ENCODE measurements at regions not wholly inside any gene's neighbourhood (a gene's known extent, or its start where the extent isn't known, plus 50 kb on each side); places are given as distances from the start of the nearest gene placed in this dataset.
"Not testable (repeated sequence)": the region's sequence is repeated elsewhere in the genome, so short reads cannot be mapped to it uniquely, and the experiment has no call there.

DNA sequence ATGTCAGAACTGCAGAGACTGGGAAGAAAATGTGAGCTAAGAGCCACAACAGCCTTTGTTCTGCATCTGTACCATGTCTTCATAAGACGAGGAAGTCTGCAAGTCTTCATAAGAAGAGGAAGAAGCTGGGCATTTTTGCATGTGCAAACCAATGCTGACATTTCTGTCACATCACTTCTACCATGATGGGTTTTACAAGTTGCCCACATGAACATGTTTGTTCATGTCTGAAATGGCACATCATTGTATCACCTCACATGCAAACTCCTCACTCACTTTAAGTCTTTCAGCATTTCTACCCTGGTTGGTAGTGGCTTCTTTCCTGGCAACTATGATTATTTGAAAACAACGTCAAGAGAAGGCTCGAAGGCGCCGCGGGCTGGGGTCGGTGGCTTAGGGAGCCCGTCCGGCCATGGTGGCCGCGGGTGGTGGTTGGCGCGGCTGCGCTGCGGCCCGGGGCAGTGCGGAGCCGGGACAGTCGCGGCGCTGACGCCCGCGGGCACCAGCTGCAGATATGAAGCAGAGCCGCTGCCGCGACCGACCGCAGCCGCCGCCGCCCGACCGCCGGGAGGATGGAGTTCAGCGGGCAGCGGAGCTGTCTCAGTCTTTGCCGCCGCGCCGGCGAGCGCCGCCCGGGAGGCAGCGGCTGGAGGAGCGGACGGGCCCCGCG is 433.1 kb upstream of the WWC1 start:
- H3K36me3 Mint-ChIP-seq (ENCODE audit: low read depth); H3K4me1 Mint-ChIP-seq; DNase-seq; intact Hi-C loops (cut with DNase I, micrococcal nuclease); H3K9me3 Mint-ChIP-seq (ENCODE audit: low read depth); POLR2A ChIA-PET; H3K27ac Mint-ChIP-seq; H3K4me3 Mint-ChIP-seq; H3K27me3 Mint-ChIP-seq; ATAC-seq: not testable (repeated sequence)
- CTCF ChIA-PET, result interaction anchor here (0.5 kb wide), 1 partner anchor 218 kb away, joined by 3 read pairs; no protein-coding TSS in a partner anchor

DNA sequence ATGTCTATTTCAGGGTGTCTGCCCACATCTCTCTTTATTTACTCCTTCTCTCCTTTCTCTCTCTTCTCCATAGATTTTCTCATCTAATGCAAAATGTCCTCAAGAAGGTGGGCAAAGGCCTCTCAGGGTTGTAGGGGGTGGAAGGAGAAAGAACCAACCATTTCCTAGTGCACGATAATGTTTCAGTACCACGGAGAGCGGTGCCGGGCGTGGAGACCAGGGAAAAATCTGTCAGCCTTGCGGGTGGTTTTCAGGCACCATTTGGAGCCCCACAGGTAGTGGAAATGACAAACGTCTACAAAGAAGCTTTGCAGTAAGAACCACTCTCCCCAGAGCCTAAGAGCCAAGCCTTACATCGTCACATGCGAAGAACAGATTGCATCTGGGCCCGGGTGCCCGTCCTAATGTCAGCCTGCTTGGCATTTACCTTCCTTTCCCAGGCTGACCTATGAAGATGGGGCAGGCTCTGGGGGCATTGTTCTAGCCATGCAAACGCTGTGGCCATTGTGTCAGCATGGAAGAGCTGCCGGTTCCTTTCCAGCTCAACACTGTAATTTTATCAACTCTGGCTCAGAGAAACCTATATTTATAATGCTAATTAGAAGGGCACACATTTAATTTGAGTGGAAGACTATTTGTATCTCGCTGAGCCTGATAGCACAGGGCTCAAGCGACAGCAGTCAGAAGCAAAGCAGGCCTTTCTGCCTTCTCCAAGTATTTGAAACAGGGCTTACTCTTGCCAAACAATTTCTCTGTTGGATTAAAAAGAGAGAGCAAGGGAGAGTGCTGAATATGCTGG is 430.1 kb upstream of the WWC1 start:
- CTCF ChIA-PET, result no interaction called here
- DNase-seq (peak; percentile 7), ATAC-seq (no peak)
- Mint-ChIP-seq H3K36me3 (ENCODE audit: low read depth) (no peaks in the 10 kb centered on the region), H3K9me3 (ENCODE audit: low read depth) (no peaks in the 10 kb centered on the region), H3K27me3 (no peaks in the 10 kb centered on the region), H3K4me3 (no peak overlapping the region), H3K27ac (no peak overlapping the region), H3K4me1 (no peaks in the 10 kb centered on the region)
- POLR2A ChIA-PET, result no interaction called here
- intact Hi-C loops (cut with DNase I, micrococcal nuclease), result no loop called here

DNA sequence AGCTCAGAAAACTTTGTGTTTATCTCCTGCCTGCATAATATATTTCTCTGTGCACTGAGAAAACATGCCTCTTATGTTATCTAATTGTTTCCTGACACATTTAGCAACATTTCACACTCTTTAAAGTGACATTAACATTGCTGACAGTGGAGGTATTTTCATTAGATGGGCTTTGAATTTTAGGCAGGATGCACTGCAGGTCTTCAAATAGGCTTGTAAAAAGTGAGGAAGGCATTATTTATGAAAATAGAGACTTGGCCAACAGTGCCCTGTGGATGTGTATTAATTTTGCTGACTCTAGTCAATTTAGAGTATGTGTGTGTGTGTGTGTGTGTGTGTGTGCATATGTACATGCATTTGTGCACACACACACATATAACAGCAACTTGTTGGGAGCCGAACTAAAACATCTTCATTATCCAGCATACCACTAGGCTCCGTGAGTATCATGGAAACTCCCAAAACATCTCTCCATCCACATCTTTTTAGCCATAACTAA is 429.5 kb upstream of the WWC1 start:
- POLR2A ChIA-PET, result no interaction called here
- H3K27me3 Mint-ChIP-seq, result no peaks in the 10 kb centered on the region

DNA sequence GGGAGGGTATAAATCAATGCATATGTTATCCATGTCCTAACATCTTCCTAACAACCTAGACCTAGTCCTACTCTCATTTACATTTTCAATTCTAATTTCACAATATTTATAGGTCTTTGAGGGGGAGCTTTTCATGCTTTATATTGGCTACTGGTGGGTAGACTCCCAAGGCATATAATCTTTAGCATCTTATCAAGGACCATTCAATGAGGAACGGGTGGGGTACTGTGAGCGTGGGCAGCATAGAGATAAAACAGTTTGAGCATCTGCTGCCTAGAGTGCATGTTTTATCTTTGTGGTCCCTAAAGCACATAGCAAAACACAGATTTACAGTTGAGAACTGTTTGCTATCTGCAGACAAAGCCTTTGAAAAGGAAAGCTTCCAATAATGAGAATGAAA is 427.6 kb upstream of the WWC1 start:
- ChIA-PET POLR2A (no interaction called here), CTCF (no interaction called here)
- intact Hi-C loops (cut with DNase I, micrococcal nuclease), result no loop called here
- Mint-ChIP-seq H3K4me3 (no peak overlapping the region), H3K4me1 (no peaks in the 10 kb centered on the region), H3K27me3 (no peaks in the 10 kb centered on the region), H3K36me3 (ENCODE audit: low read depth) (no peaks in the 10 kb centered on the region), H3K9me3 (ENCODE audit: low read depth) (no peaks in the 10 kb centered on the region), H3K27ac (no peak overlapping the region)
- ATAC-seq (no peak), DNase-seq (no peak)

More for the DNA sequence above, 429.5 kb upstream of the WWC1 start:
- no peak for ATAC-seq
- H3K4me3 Mint-ChIP-seq, result no peak overlapping the region
- DNase-seq, result no peak
- H3K36me3 Mint-ChIP-seq (ENCODE audit: low read depth), result no peaks in the 10 kb centered on the region
- CTCF ChIA-PET, result no interaction called here
- no peaks in the 10 kb centered on the region for H3K4me1 Mint-ChIP-seq
- intact Hi-C loops (cut with DNase I, micrococcal nuclease), result no loop called here
- H3K9me3 Mint-ChIP-seq (ENCODE audit: low read depth), result no peaks in the 10 kb centered on the region
- no peak overlapping the region for H3K27ac Mint-ChIP-seq

DNA sequence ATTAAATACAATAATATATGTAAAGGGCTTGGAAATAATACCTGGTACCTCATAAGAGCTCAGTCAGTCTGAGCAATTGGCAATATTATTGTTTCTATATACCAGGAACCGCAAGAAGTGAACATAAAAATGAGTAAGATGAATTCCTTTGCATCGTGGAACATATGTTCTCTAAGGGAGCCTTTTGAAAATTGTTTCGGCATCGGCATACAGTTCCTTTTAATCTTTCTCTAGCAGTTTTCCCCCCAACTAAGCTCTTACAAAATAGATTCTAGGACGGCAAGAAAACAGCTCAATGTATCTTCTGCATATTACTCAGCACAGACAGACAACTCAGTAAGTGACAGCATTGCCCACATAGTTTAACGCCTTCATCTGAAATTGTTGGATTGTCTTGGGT is 426.6 kb upstream of the WWC1 start:
- H3K27me3 Mint-ChIP-seq, result no peaks in the 10 kb centered on the region
- H3K4me3 Mint-ChIP-seq, result no peak overlapping the region
- H3K4me1 Mint-ChIP-seq, result no peaks in the 10 kb centered on the region
- ATAC-seq (no peak), DNase-seq (no peak)
- H3K36me3 Mint-ChIP-seq (ENCODE audit: low read depth), result no peaks in the 10 kb centered on the region
- intact Hi-C loops (cut with DNase I, micrococcal nuclease), result no loop called here
- no peak overlapping the region for H3K27ac Mint-ChIP-seq
- ChIA-PET CTCF (no interaction called here), POLR2A (no interaction called here)
- H3K9me3 Mint-ChIP-seq (ENCODE audit: low read depth), result no peaks in the 10 kb centered on the region

DNA sequence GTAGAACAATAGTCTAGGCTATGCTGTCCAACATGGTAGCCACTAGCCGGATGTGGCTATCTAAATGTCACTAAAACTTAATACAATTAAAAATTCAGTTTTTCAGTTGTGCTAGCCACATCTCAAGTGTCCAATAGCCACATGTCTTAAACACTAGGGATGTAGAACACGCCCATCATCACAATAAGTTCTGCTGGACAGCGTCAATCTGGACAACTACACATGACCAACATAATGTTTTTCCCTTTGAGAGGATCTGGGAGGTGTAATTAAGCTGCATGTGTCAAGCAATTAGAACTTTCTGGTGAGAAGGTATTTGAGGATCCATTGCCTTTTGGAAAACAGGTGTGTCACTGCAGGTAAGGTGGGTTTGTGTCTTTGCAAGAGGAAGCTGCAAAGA is 424.6 kb upstream of the WWC1 start:
- Mint-ChIP-seq H3K9me3 (ENCODE audit: low read depth) (no peaks in the 10 kb centered on the region), H3K4me3 (no peak overlapping the region), H3K36me3 (ENCODE audit: low read depth) (no peaks in the 10 kb centered on the region), H3K27me3 (no peaks in the 10 kb centered on the region), H3K4me1 (no peaks in the 10 kb centered on the region), H3K27ac (no peak overlapping the region)
- intact Hi-C loops (cut with DNase I, micrococcal nuclease), result no loop called here
- POLR2A ChIA-PET, result no interaction called here
- ATAC-seq, result no peak
- no peak for DNase-seq
- CTCF ChIA-PET, result no interaction called here

DNA sequence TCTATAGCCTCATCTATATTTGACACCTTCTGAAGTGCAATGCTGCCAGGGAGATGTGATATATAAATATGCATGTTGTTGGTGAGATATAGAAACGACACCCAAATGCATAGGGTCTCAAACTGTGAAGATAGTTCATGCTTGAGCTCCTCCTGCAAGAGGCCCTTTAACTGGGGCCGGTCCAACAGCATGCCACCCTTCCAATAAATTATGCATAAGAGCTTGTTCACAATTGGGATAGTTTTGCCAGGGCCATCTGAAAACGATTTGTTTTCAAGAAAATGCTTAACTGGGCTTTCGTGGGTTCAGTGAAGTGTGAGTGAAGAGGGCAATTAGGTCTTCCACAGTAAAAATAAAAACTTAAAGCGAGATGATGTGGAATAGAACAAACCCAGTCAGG is 424.2 kb upstream of the WWC1 start:
- DNase-seq, result no peak
- Mint-ChIP-seq H3K4me1 (no peaks in the 10 kb centered on the region), H3K4me3 (no peak overlapping the region), H3K27me3 (no peaks in the 10 kb centered on the region), H3K27ac (no peak overlapping the region), H3K9me3 (ENCODE audit: low read depth) (no peaks in the 10 kb centered on the region), H3K36me3 (ENCODE audit: low read depth) (no peaks in the 10 kb centered on the region)
- ATAC-seq, result no peak
- intact Hi-C loops (cut with DNase I, micrococcal nuclease), result no loop called here
- ChIA-PET POLR2A (no interaction called here), CTCF (no interaction called here)

DNA sequence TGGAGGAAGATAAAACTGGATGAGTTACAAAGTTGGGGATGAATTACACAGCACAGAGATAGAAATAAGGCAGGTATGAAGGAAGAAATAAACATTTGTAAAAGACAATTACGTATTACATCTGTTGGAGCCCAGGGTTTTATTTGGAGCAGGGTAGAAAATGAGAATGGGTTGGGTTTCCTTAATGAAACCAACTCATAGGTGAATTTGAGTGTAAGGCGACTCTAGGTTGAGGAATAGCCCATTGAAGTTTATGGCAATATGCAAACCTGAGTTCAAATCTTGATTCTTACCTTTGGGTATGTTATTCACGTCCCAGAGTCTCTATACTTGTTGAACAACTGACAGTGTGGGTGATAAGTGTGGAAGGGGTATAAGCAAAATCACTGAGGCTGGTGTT is 422.3 kb upstream of the WWC1 start:
- H3K4me1 Mint-ChIP-seq, result no peaks in the 10 kb centered on the region
- H3K27ac Mint-ChIP-seq, result no peak overlapping the region
- H3K9me3 Mint-ChIP-seq (ENCODE audit: low read depth), result no peaks in the 10 kb centered on the region
- no peak overlapping the region for H3K4me3 Mint-ChIP-seq
- H3K27me3 Mint-ChIP-seq, result no peaks in the 10 kb centered on the region
- intact Hi-C loops (cut with DNase I, micrococcal nuclease), result no loop called here
- CTCF ChIA-PET, result no interaction called here
- POLR2A ChIA-PET, result no interaction called here
- ATAC-seq (no peak), DNase-seq (no peak)
- no peaks in the 10 kb centered on the region for H3K36me3 Mint-ChIP-seq (ENCODE audit: low read depth)

DNA sequence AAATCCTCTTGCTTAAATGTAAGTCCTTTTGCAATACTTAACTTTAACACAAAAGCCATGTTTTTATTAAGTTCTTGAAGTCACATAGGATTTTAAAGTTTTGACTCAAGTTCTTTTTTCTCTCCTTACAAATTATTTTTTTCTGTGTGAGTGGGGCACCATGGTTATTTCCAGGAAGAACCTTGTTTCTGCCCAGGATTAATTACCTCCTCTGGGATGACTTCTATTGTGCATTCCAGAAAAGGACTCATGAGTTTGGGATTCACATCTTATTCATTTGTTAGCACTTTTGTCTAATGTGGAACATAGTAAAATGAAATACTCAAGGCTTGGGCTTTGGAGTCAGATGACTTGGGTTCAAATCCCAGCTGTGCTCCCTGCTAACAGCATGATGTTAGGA is 421.4 kb upstream of the WWC1 start:
- CTCF ChIA-PET, result no interaction called here
- ATAC-seq (no peak), DNase-seq (no peak)
- no peaks in the 10 kb centered on the region for H3K27me3 Mint-ChIP-seq
- no peaks in the 10 kb centered on the region for H3K9me3 Mint-ChIP-seq (ENCODE audit: low read depth)
- H3K36me3 Mint-ChIP-seq (ENCODE audit: low read depth), result no peaks in the 10 kb centered on the region
- H3K4me3 Mint-ChIP-seq, result no peak overlapping the region
- intact Hi-C loops (cut with DNase I, micrococcal nuclease), result no loop called here
- H3K27ac Mint-ChIP-seq, result no peak overlapping the region
- POLR2A ChIA-PET, result no interaction called here
- no peaks in the 10 kb centered on the region for H3K4me1 Mint-ChIP-seq

DNA sequence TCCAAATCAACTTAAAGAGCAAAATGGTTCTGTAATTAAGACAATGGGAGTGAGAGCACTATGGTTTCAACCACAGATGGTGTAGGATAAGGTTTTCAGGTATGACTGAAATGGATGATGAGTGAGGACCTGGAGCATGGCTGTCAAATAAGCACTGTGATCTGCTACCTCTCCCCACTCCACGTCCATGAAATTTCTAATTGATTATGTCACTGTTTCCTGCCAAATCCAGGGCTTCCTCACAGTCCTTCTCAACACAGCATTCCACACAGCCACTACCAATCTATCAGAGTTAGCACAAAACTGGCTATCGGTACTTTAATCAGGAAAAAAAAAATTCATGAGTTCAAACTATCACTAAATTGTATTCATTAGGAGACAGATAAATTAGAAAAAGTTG is 420.4 kb upstream of the WWC1 start:
- intact Hi-C loops (cut with DNase I, micrococcal nuclease), result no loop called here

DNA sequence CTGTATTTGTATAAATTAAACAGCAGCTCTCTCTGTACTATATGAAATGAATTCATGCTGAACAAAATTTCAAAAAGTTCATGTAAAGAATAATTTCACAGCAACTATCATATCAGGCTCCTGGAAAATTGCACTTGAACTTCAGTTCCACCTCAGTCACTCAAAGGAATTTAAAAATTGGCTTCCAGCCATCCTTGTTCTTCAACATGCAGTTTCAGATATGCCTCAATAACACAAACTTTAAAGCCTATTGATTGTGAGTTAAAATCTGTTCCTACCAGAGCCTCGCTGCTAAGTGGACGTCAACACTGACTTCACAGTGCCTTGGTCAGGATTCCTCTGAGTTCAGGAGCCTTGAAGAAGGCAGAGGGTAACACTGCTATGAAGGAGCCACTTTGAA is 418.7 kb upstream of the WWC1 start:
- H3K36me3 Mint-ChIP-seq (ENCODE audit: low read depth), result no peaks in the 10 kb centered on the region

More for the DNA sequence above, 420.4 kb upstream of the WWC1 start:
- H3K4me3 Mint-ChIP-seq, result no peak overlapping the region
- ChIA-PET POLR2A (no interaction called here), CTCF (no interaction called here)
- no peak for ATAC-seq
- no peaks in the 10 kb centered on the region for H3K4me1 Mint-ChIP-seq
- peaks cover 2% of the 10 kb centered on the region for H3K9me3 Mint-ChIP-seq (ENCODE audit: low read depth)
- no peak for DNase-seq
- H3K27ac Mint-ChIP-seq, result no peak overlapping the region
- H3K27me3 Mint-ChIP-seq, result no peaks in the 10 kb centered on the region
- no peaks in the 10 kb centered on the region for H3K36me3 Mint-ChIP-seq (ENCODE audit: low read depth)

DNA sequence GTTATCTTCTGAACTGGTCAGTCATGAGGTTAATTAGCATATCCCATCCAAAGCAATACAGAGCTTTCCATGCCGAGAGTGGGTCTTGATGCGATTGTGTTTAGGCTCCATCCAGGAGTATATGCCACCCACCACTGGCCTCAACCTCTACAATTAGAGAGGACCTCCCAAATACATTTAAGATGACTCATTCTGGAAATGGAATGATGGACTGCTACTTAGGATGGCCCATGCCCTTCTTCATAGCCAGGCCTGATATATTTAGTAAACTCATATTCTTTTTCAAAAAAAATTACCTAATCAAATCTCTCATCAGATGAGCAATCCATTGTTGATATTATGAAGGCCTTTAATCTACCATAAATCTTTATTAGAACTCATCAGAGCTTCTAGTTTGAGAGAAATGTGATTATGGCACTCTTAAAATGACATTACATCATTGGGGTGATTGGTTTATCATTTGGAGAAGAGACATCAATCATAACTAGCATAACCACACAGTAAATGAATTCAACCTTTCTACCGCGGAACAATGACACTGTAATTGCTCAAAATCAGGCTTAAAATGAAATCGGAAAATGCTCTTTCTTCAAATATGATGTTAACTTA is 414.2 kb upstream of the WWC1 start:
- CTCF ChIA-PET, result no interaction called here

More for the DNA sequence above, 418.7 kb upstream of the WWC1 start:
- H3K4me1 Mint-ChIP-seq, result no peaks in the 10 kb centered on the region
- ChIA-PET CTCF (no interaction called here), POLR2A (no interaction called here)
- no peak overlapping the region for H3K4me3 Mint-ChIP-seq
- intact Hi-C loops (cut with DNase I, micrococcal nuclease), result no loop called here
- peaks cover 2% of the 10 kb centered on the region for H3K9me3 Mint-ChIP-seq (ENCODE audit: low read depth)
- no peak for DNase-seq
- H3K27me3 Mint-ChIP-seq, result no peaks in the 10 kb centered on the region
- no peak overlapping the region for H3K27ac Mint-ChIP-seq
- ATAC-seq, result no peak

More for the DNA sequence above, 414.2 kb upstream of the WWC1 start:
- peaks cover 2% of the 10 kb centered on the region for H3K9me3 Mint-ChIP-seq (ENCODE audit: low read depth)
- no peaks in the 10 kb centered on the region for H3K27me3 Mint-ChIP-seq
- DNase-seq, result no peak
- intact Hi-C loops (cut with DNase I, micrococcal nuclease), result no loop called here
- H3K4me1 Mint-ChIP-seq, result no peaks in the 10 kb centered on the region
- no peak for ATAC-seq
- no peak overlapping the region for H3K27ac Mint-ChIP-seq
- H3K4me3 Mint-ChIP-seq, result no peak overlapping the region
- H3K36me3 Mint-ChIP-seq (ENCODE audit: low read depth), result no peaks in the 10 kb centered on the region
- POLR2A ChIA-PET, result no interaction called here
